ENCODE measurements at regions not wholly inside any gene's neighbourhood (a gene's known extent, or its start where the extent isn't known, plus 50 kb on each side); places are given as distances from the start of the nearest gene placed in this dataset.

GRCh38 chr1:234535763-234536515 is 57.0 kb upstream of the TARBP1 start:
- DNase-seq = peak; percentile 27

DNA sequence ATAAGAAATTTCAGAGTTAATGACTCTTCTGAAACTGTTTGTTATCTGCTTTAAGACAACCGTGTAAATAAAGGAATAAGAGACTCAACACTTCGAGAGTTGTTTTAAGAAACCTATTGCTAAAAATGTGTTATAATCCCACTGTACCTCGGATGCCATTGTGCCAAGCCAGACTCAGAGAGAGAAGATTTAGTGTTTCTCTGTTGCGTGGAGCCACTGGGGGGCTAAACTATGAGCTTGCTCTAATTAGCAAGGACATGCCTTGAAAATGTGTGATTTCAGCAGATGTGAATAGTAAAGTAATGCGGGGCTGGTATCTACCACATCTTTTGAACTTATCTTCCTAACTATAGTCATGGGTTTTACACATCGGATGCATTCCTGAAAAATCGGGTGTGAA is 56.2 kb upstream of the TARBP1 start:
- DNase-seq = no peak

DNA sequence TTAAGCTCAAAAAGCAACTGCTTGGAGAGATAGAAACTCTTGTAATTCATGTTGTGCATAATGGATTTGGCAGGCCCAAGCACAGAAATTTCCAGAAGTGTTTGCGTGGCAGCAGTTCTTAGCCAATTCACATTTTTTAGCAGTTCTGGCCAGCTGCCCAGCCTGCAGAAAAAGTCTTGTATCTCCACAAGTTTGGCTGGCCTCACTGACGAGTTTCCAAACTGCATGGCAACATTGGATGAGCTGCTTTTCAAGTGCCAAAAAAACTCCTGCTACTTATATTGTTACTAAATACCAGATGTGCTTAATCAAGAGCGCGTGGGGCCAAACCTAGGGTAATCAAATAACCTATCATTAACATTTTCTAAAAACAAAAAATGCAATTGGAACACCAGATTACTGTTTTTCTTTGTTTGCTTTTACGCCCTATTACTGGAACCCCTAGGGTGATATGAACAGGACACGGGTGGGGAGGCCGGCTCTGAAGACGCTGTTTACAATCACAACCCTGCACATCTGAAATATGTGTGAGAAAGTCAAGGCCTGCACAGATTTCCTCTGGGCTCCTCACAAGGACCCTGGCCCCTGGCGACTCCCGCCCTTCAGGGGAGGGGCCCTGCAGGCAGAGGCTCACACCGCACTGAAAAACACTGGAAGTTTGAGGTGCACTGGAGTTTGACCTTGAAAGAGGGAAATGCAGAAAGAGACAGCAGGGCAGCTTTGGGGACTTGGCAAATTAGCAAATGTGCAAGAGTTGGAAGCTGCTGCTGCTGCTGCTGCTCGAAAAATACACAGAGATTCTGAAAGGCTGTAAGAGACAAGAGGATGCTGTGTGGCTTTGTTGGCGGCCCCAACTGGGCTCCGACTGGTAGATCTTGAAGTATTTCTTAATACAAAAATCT is 55.2 kb upstream of the TARBP1 start:
- peak; percentile 99 for DNase-seq

- DNase-seq = peak; percentile 96
These were observed 54.3 kb upstream of the TARBP1 start for GRCh38 chr1:234533034-234533891.

GRCh38 chr1:234532503-234532922 is 53.5 kb upstream of the TARBP1 start:
- DNase-seq = no peak

GRCh38 chr1:234531151-234531635 is 52.2 kb upstream of the TARBP1 start:
- DNase-seq = peak; percentile 58

- no peak for DNase-seq
These were observed 51.7 kb upstream of the TARBP1 start for GRCh38 chr1:234530672-234531071.

GRCh38 chr1:234529950-234530237 is 50.9 kb upstream of the TARBP1 start:
- peak; percentile 45 for DNase-seq

DNA sequence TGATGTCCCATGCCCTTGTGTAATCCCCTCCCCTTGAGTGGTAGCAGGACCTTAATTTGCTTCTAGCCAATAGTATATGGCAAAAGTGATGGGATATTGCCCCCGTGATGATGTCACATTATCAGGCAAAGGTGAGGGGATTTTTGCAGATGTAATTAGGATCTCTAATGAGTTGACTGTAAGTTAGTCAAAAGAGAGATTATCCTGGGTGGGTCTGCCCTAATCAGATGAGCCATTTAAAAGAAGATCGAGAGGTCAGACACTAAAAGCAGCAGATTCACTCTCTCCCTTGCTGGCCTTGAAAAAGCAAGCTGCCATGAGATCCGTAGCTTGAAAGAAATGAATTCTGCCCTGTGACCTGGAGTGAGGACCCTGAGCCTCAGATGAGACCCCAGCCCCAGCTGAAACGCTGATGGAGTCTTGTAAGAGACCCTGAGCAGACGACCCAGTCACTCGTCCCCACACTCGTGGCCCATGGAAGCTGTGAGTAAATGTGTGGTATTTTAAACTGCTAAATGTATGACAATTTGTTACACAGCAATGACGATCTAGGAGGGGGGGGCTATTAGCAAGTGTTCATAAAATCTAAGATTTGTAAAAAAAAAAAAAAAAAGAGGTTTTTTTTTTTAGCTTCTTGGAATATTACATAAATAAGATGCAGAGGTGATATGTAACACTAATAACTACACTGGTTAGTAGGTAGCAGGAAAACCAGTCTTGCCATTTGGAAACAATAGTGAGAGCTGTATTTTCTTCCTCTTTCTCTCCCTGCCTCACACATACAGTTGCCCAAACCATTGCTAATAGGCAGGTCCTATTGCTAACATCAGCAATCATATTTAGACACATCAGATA is 50.3 kb upstream of the TARBP1 start:
- DNase-seq = no peak

Data from fibroblast of skin of scalp (primary cell).